ENCODE measurements at regions not wholly inside any gene's neighbourhood (a gene's known extent, or its start where the extent isn't known, plus 50 kb on each side); places are given as distances from the start of the nearest gene placed in this dataset.

GRCh38 chr12:111091051-111091450 is 170.7 kb upstream of the MYL2 start:
- Histone ChIP-seq H2AFZ (ENCODE audit: control insufficient read depth, low read depth, low read length) (no peak overlapping the region), H3K79me2 (ENCODE audit: control insufficient read depth, insufficient read depth, low read length) (no peaks in the 10 kb centered on the region), H3K27ac (ENCODE audit: control insufficient read depth, insufficient read depth) (no peak overlapping the region), H3K4me1 (ENCODE audit: control insufficient read depth, insufficient read depth, low read length) (peaks cover 12% of the 10 kb centered on the region), H3K9me3 (replicated peaks; ENCODE audit: control insufficient read depth, insufficient read depth, low read length) (no peaks in the 10 kb centered on the region), H3K4me2 (ENCODE audit: control insufficient read depth, insufficient read depth) (no peak overlapping the region), H3K9ac (ENCODE audit: control insufficient read depth, insufficient read depth, low read length) (no peak overlapping the region), H4K20me1 (ENCODE audit: control insufficient read depth, insufficient read depth) (no peaks in the 10 kb centered on the region), H3K4me3 (no peak overlapping the region), H3K27me3 (replicated peaks in 1 of 2; ENCODE audit: control insufficient read depth in 2 of 2, insufficient read depth in 2 of 2, low read length in 1 of 2) (peaks cover 0 to 2% of the 10 kb centered on the region in 2 experiments; a peak in 2 of 4 replicates), H3K36me3 (ENCODE audit: control insufficient read depth in 2 of 2, insufficient read depth in 2 of 2, low read length in 1 of 2) (no peaks in the 10 kb centered on the region)
- CTCF ChIA-PET = no interaction called here
- POLR2A ChIA-PET = no interaction called here
- BruUV-seq (replicated peaks) = no TSS peak
- SMC1A ChIA-PET (ENCODE audit: uncharacterized antibody, unreplicated experiment) = no interaction called here
- WGBS (ENCODE audit: insufficient coverage, insufficient replicate concordance, low lambda C conversion rate, missing lambda C conversion rate) = 60% methylated on average over 11 of the region's 11 CpGs
- intact Hi-C loops (cut with micrococcal nuclease; ENCODE audit: unreplicated experiment) = no loop called here
- DNase-seq (ENCODE audit: low read depth, low spot score) = no peak
- no peak for FAIRE-seq
- RAD21 ChIA-PET (ENCODE audit: unreplicated experiment) = no interaction called here
- ATAC-seq = no peak
- no peak for TF ChIP-seq DPF2 (IDR thresholded peaks at IDR 0.05)
- no peak for TF ChIP-seq FOXM1 (IDR thresholded peaks at IDR 0.05; ENCODE audit: low read depth, low read length)
- TF ChIP-seq CUX1 (IDR thresholded peaks at IDR 0.05; ENCODE audit: insufficient replicate concordance, low read depth, low read length) = no peak
- no peak for TF ChIP-seq ZBTB4 (CRISPR knock-in tag; IDR thresholded peaks at IDR 0.05)
- no peak for TF ChIP-seq SIX5 (IDR thresholded peaks at IDR 0.05; ENCODE audit: low read depth, low read length, severe bottlenecking)
- TF ChIP-seq NR2C2 (IDR thresholded peaks at IDR 0.05; ENCODE audit: borderline replicate concordance, control insufficient read depth, insufficient read length, low read depth) = no peak
- TF ChIP-seq CBFB (IDR thresholded peaks at IDR 0.05; ENCODE audit: low read depth) = no peak
- in situ Hi-C loops (cut with MboI) = no loop called here
